ENCODE measurements at regions not wholly inside any gene's neighbourhood (a gene's known extent, or its start where the extent isn't known, plus 50 kb on each side); places are given as distances from the start of the nearest gene placed in this dataset.

DNA sequence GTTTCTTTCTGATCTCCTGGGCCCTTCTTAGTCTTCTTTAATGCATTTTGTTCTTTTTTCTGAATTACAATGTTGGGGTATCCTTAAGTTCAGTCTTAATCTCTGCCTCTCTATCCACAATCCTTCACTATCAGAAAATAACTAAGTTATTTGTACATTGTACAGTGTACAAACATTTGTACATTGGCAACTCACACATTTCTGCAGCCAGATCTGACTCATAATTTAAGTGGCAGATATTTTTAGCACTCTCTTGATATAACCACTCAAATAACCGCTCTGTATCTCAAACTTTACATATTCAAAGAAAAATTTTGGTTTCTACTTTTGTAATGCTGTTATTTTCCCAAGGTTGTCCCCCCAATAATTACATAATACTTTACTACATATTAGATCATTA, 691.1 kb upstream of the SPRY2 start:
- TF ChIP-seq, protein P1, sequence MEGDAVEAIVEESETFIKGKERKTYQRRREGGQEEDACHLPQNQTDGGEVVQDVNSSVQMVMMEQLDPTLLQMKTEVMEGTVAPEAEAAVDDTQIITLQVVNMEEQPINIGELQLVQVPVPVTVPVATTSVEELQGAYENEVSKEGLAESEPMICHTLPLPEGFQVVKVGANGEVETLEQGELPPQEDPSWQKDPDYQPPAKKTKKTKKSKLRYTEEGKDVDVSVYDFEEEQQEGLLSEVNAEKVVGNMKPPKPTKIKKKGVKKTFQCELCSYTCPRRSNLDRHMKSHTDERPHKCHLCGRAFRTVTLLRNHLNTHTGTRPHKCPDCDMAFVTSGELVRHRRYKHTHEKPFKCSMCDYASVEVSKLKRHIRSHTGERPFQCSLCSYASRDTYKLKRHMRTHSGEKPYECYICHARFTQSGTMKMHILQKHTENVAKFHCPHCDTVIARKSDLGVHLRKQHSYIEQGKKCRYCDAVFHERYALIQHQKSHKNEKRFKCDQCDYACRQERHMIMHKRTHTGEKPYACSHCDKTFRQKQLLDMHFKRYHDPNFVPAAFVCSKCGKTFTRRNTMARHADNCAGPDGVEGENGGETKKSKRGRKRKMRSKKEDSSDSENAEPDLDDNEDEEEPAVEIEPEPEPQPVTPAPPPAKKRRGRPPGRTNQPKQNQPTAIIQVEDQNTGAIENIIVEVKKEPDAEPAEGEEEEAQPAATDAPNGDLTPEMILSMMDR (IDR thresholded peaks at IDR 0.05; ENCODE audit: low read depth, low read length) = no peak
- H3K4me3 ChIP-seq (ENCODE audit: low read depth, low read length) = no peak overlapping the region

GRCh38 chr13:81025091-81025490, 684.2 kb upstream of the SPRY2 start:
- TF ChIP-seq, protein P1 (IDR thresholded peaks at IDR 0.05; ENCODE audit: low read depth, low read length) = no peak
- no peak overlapping the region for H3K4me3 ChIP-seq (ENCODE audit: low read depth, low read length)

- H3K4me3 ChIP-seq (ENCODE audit: low read depth, low read length) = no peak overlapping the region
- TF ChIP-seq, protein P1 (IDR thresholded peaks at IDR 0.05; ENCODE audit: low read depth, low read length) = no peak
Measured at GRCh38 chr13:81021284-81021840, 680.4 kb upstream of the SPRY2 start.

- no peak overlapping the region for H3K4me3 ChIP-seq (ENCODE audit: low read depth, low read length)
- TF ChIP-seq, protein P1 (IDR thresholded peaks at IDR 0.05; ENCODE audit: low read depth, low read length) = no peak
Measured at GRCh38 chr13:81020010-81020409, 679.1 kb upstream of the SPRY2 start.

GRCh38 chr13:81018936-81019335, 678.0 kb upstream of the SPRY2 start:
- TF ChIP-seq, protein P1 (IDR thresholded peaks at IDR 0.05; ENCODE audit: low read depth, low read length) = no peak
- H3K4me3 ChIP-seq (ENCODE audit: low read depth, low read length) = no peak overlapping the region

GRCh38 chr13:81017513-81018152, 676.7 kb upstream of the SPRY2 start:
- TF ChIP-seq, protein P1 (IDR thresholded peaks at IDR 0.05; ENCODE audit: low read depth, low read length) = no peak
- H3K4me3 ChIP-seq (ENCODE audit: low read depth, low read length) = no peak overlapping the region

- H3K4me3 ChIP-seq (ENCODE audit: low read depth, low read length) = no peak overlapping the region
- TF ChIP-seq, protein P1 (IDR thresholded peaks at IDR 0.05; ENCODE audit: low read depth, low read length) = no peak
Measured at GRCh38 chr13:81012031-81012430, 671.1 kb upstream of the SPRY2 start.

All from WI38 (cell line).